GM13977 (cell line): ENCODE measurements at regions not wholly inside any gene's neighbourhood (a gene's known extent, or its start where the extent isn't known, plus 50 kb on each side); places are given as distances from the start of the nearest gene placed in this dataset.
"Not testable (repeated sequence)": the region's sequence is repeated elsewhere in the genome, so short reads cannot be mapped to it uniquely, and the experiment has no call there.

Source experiments
- DNase-seq: peaks from one replicate; pipeline ENCODE4 v3.0.0; 2012; ENCODE audit warnings: low spot score
- CTCF ChIP-seq: IDR thresholded peaks from 2 replicates; pipeline ENCODE4 v1.5.1; 2012; ENCODE audit warnings: mild to moderate bottlenecking, control low read depth; ENCODE audit not compliant: insufficient read depth; ENCODE audit errors: extremely low read depth, missing control alignments
- in situ Hi-C: fragments of 300-500 bp; cut with MboI; formaldehyde crosslinking; loops from one replicate; pipeline ENCODE4 v1.12.0; 2022; ENCODE audit warnings: low sequenced_read_pairs, low pct_unique_long_range_greater_than_20kb, mixed read lengths, inconsistent platforms; ENCODE audit not compliant: unreplicated experiment

GRCh38 chr16:65745201-65745708, 621.2 kb upstream of the CDH5 start:
- in situ Hi-C loops, result no loop called here
- TF ChIP-seq CTCF, result no peak
- no peak for DNase-seq

- in situ Hi-C loops, result no loop called here
- no peak for DNase-seq
- no peak for TF ChIP-seq CTCF
Observed at GRCh38 chr16:65744401-65744800, 622.1 kb upstream of the CDH5 start.

- DNase-seq, result no peak
- in situ Hi-C loops, result no loop called here
- no peak for TF ChIP-seq CTCF
Observed at GRCh38 chr16:65743558-65743957, 621.7 kb upstream of the CDH11 start.

GRCh38 chr16:65740711-65741110, 618.8 kb upstream of the CDH11 start:
- in situ Hi-C loops, result no loop called here
- TF ChIP-seq CTCF, result no peak
- no peak for DNase-seq

- in situ Hi-C loops, result no loop called here
- DNase-seq, result no peak
- no peak for TF ChIP-seq CTCF
Observed at GRCh38 chr16:65739518-65739917, 617.7 kb upstream of the CDH11 start.

GRCh38 chr16:65737831-65738230, 616.0 kb upstream of the CDH11 start:
- in situ Hi-C loops, result no loop called here
- no peak for TF ChIP-seq CTCF
- DNase-seq, result no peak

GRCh38 chr16:65735615-65736014, 613.8 kb upstream of the CDH11 start:
- DNase-seq, in situ Hi-C loops: not testable (repeated sequence)
